ENCODE measurements at regions not wholly inside any gene's neighbourhood (a gene's known extent, or its start where the extent isn't known, plus 50 kb on each side); places are given as distances from the start of the nearest gene placed in this dataset.
"Not testable (repeated sequence)": the region's sequence is repeated elsewhere in the genome, so short reads cannot be mapped to it uniquely, and the experiment has no call there.

GRCh38 chr2:21194147-21194546 lies 70.4 kb downstream of the TDRD15 start:
- no peak for DNase-seq (ENCODE audit: low read depth)

DNA sequence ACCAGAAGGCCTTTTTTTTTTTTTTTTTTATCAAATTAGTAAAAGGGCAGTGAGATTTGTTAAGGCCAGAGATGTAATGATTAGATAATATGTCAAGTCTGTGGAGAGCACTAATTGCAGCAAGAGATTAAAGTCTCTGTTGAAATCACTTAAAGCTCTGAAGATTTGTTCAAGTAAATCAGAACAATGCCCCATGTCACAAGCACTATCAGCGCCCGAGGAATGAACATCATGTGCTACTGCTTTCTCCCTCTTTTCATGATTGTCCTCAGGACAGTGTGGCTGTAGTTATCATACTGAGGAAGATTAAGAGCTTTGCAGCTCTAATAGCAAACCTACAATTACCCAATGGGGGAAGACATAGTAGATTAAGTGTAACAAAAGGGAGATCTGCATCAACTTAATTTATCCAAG lies 71.1 kb downstream of the TDRD15 start:
- DNase-seq (ENCODE audit: low read depth), result no peak

DNA sequence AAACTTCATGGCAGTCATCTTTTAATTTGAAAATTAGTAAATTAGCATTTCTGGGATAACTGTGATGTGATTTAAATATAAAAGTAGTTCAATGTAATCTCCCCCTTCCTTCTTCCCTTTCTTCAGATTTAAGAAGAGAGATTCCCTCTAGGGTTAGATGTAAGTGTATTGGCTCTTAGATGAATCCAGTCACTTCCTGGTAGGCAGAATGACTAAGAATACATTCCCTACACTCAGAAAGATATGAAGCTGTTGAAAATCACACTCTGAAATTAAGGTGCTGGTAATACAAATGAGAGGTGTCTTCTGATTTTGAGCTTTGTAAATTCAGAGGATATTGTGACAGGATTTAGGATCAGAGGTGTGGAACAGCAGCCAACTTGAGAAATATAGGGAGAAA lies 71.6 kb downstream of the TDRD15 start:
- no peak for DNase-seq (ENCODE audit: low read depth)

DNA sequence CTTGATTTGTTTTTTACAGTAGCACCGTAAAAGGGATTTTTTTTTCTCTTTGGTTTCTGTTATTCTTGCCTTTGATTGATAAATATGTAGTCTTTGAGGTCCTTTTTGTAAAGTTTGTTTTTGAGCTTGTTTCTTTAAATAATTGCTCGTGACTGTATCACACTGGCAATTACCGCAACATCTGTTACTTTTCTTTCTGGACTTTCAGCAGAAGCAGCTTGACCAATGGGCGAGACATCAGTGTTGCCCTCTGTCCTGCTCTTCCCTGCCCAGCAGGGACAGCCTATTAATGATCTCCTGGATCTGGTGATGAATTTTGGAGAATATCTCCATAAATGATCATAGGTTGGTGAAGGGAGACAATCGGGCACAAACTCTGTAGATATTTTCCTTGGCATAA lies 74.9 kb downstream of the TDRD15 start:
- no peak for DNase-seq (ENCODE audit: low read depth)

- no peak for DNase-seq (ENCODE audit: low read depth)
Measured at GRCh38 chr2:21203976-21204375, 80.2 kb downstream of the TDRD15 start.

- not testable (repeated sequence) for DNase-seq (ENCODE audit: low read depth)
Measured at GRCh38 chr2:21214085-21214484, 90.3 kb downstream of the TDRD15 start.

DNA sequence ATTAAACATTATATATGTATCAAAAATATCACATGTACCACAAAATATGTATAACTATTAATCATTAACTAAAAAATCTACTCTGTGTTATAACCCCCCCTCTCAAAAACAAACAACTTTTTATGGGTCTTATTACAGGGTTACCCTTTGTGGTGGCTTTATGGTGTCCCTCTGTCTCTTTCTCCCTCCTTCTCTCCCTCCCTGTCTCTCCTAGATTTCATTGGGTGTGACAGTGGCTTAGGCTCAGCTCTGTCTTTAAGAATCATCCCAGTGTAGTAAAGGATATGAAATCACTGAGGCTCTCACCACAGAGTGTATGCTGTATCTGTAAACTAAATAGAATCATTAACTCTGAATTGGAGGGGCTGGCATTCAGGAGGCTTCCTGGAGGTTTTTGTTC lies 93.7 kb downstream of the TDRD15 start:
- DNase-seq (ENCODE audit: low read depth), result no peak

DNA sequence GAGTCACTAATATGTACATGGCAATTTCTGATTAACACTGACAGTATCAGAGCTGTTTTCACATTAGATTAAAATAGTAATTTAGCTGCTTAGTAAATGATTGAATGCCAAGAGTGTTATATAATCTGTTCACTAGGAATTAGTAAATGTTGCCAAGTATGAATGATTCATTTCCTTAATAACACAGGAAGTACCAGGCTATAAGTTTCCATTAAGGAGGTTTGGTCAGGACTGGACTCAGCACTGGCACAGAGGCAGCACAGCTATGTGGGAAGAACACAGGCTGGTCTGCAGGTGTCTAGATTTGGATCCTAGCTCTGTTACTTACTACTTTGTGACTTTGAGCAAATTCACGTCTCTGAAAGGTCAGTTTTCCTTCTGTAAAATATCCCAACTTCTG lies 97.2 kb downstream of the TDRD15 start:
- no peak for DNase-seq (ENCODE audit: low read depth)

- no peak for DNase-seq (ENCODE audit: low read depth)
Measured at GRCh38 chr2:21223618-21224017, 99.8 kb downstream of the TDRD15 start.

GRCh38 chr2:21228041-21228895 lies 104.5 kb downstream of the TDRD15 start:
- DNase-seq (ENCODE audit: low read depth), result no peak

GRCh38 chr2:21229302-21229701 lies 105.5 kb downstream of the TDRD15 start:
- no peak for DNase-seq (ENCODE audit: low read depth)

- DNase-seq (ENCODE audit: low read depth), result no peak
Measured at GRCh38 chr2:21230140-21230539, 106.4 kb downstream of the TDRD15 start.

DNA sequence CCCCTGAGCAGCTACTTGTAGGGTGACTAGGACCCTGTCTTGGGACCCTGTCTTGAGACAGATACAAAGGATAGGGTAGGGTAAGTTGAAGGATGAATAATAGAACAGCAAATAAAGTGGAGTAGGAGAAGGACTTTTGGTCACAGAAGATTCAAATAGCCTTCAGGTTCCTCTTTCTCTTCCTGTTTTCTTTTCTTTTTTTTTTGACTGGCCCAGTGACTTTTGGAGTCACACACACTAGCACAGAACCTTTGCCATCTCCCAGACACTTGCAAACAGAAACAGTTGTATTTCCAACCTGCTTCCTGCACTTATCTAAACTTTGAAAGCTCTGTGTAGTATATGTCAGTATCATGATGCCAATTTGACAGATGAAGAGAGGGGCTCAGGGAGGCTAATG lies 108.2 kb downstream of the TDRD15 start:
- no peak for DNase-seq (ENCODE audit: low read depth)

DNA sequence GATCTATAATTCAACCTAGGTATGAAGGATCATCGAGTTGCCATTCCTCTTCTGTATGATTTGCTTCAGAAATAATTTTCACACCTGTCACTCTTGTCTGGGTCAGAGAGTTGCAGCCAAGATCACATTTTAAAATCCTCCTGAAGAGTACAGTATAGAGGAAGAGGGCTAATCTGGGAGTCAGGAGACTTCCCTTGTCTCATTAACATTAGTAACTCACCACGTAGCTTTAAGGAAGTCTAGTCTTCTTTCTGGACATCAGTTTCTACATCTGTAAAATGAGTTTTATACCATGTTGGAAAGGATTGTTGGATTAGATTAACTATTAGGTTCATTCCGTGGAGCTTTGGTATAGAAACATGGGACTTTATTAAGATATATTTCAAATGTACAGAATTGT lies 109.4 kb downstream of the TDRD15 start:
- DNase-seq (ENCODE audit: low read depth), result no peak

- no peak for DNase-seq (ENCODE audit: low read depth)
Measured at GRCh38 chr2:21234001-21234400, 110.2 kb downstream of the TDRD15 start.

GRCh38 chr2:21234464-21235120 lies 110.8 kb downstream of the TDRD15 start:
- DNase-seq (ENCODE audit: low read depth), result no peak

GRCh38 chr2:21239749-21240148 lies 116.0 kb downstream of the TDRD15 start:
- not testable (repeated sequence) for DNase-seq (ENCODE audit: low read depth)

DNA sequence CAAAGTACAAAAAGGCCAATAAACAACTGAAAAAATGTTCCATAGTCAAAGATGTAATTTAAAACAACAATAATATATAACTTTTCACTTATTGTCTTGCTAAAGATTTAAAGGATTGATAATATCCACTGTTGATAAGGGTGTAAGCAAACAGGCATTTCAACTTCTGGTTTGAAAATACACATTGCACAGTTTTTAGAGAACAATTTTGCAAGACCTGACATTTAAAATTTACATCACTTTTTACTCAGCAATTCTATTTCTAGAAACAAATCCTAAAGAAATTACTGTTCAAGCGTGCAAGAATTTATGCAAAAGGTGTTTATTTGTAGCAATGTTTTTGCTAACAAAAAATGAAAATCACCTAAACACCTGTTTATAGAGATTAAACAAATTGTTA lies 120.4 kb downstream of the TDRD15 start:
- DNase-seq (ENCODE audit: low read depth), result no peak

DNA sequence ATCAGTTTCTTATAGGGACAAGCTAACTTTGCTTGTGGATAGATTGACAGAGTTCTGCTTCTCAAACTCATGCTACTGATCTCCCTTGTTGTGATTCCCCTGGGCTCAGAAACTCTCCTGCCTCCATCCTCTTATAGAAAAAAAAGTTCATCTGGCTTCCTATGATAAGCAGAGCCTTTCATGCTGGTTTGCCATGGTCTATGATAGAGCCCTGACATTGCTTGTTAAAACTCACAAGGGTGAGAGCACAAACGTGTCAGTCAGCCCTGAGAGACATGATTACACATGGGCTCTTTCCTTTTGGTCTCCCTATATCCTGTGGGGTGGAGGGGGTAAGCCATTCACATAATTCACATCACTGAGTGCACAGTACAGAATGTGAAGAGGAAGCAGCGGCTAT lies 121.8 kb downstream of the TDRD15 start:
- DNase-seq (ENCODE audit: low read depth), result no peak

- DNase-seq (ENCODE audit: low read depth), result no peak
Measured at GRCh38 chr2:21249367-21249766, 125.6 kb downstream of the TDRD15 start.

- DNase-seq (ENCODE audit: low read depth), result no peak
Measured at GRCh38 chr2:21250673-21251072, 126.9 kb downstream of the TDRD15 start.

- no peak for DNase-seq (ENCODE audit: low read depth)
Measured at GRCh38 chr2:21251216-21251980, 127.6 kb downstream of the TDRD15 start.
